A549 (cell line): ENCODE measurements at regions not wholly inside any gene's neighbourhood (a gene's known extent, or its start where the extent isn't known, plus 50 kb on each side); places are given as distances from the start of the nearest gene placed in this dataset.

Experiments
- ATAC-seq, 2 experiments: fragments of 200-7000 bp in 1 of 2; fragments of >200 bp in 1 of 2; cut with Nextera tagmentation in 1 of 2; cut with Tn5 transposase in 1 of 2; 3 replicates each; pipeline versions ENCODE4 v1.8.0 to v1.9.1; 2018 to 2020; ENCODE audit warnings: mild to moderate bottlenecking in 1 of 2, moderate library complexity in 1 of 2
- CTCF ChIA-PET: fragments of 300-600 bp; sonication (Branson Sonifier 250); formaldehyde crosslinking; extraction: SDS; loops from one replicate; lab custom pipeline; 2021; ENCODE audit warnings: antibody characterized with exemption, inconsistent platforms; lab: Yijun Ruan, JAX
- POLR2A ChIA-PET: fragments of 350-600 bp; formaldehyde crosslinking; extraction: SDS; loops from one replicate; lab custom pipeline; 2021; ENCODE audit warnings: antibody characterized with exemption, inconsistent platforms; lab: Yijun Ruan, JAX
- DNase-seq, 2 experiments: peaks; one replicate each; pipeline versions ENCODE4 v3.0.0 to v3.0.0-alpha.2; 2011 to 2016; ENCODE audit warnings: low read depth in 1 of 2, low spot score in 1 of 2
- FAIRE-seq: peaks from 2 replicates; lab custom pipeline; 2011; peaks lifted over from hg19 to GRCh38; lab: Jason Lieb, UNC
- H3K27ac ChIP-seq, 2 experiments: fragments of >200 bp; sonication (Bioruptor Twin); formaldehyde crosslinking; 3 replicates each; pipeline ENCODE4 v1.5.1; 2016 to 2017
- H3K4me1 ChIP-seq: fragments of >200 bp; sonication (Bioruptor Twin); formaldehyde crosslinking; 3 replicates; pipeline ENCODE4 v1.6.1; 2016
- H3K4me2 ChIP-seq: fragments of >200 bp; sonication (Bioruptor Twin); formaldehyde crosslinking; 3 replicates; pipeline ENCODE4 v1.6.1; 2016
- H3K4me3 ChIP-seq: fragments of >200 bp; sonication (Bioruptor Twin); formaldehyde crosslinking; 3 replicates; pipeline ENCODE4 v1.5.1; 2016
- H3K9me3 ChIP-seq: fragments of >200 bp; sonication (Bioruptor Twin); formaldehyde crosslinking; 3 replicates; pipeline ENCODE4 v1.6.1; 2016
- BHLHE40 ChIP-seq: IDR thresholded peaks from 2 replicates; pipeline ENCODE4 v1.6.1; 2012; ENCODE audit warnings: low read depth, low read length, inconsistent platforms
- CBX2 ChIP-seq: fragments of 200-600 bp; sonication (generic); IDR thresholded peaks from 2 replicates; pipeline ENCODE4 v1.6.1; 2016; ENCODE audit warnings: low read depth, mild to moderate bottlenecking, borderline replicate concordance
- CHD2 ChIP-seq: fragments of 150-350 bp; IDR thresholded peaks from 2 replicates; pipeline ENCODE4 v1.6.1; 2014; ENCODE audit warnings: low read length; ENCODE audit not compliant: partially characterized antibody
- CHD4 ChIP-seq: fragments of 200-600 bp; sonication (generic); IDR thresholded peaks from 2 replicates; pipeline ENCODE4 v1.6.1; 2016; ENCODE audit warnings: antibody characterized with exemption, mild to moderate bottlenecking, borderline replicate concordance
- EP300 ChIP-seq, 2 experiments: fragments of >200 bp; sonication (Bioruptor Twin); formaldehyde crosslinking; IDR thresholded peaks; 2 replicates in 1 of 2; 3 replicates in 1 of 2; pipeline ENCODE4 v1.6.1; 2016 to 2017
- FOSL2 ChIP-seq, 2 experiments: fragments of 450-650 bp in 1 of 2; fragments of >200 bp in 1 of 2; sonication (Bioruptor Twin) in 1 of 2; formaldehyde crosslinking; IDR thresholded peaks; 2 replicates each; pipeline versions ENCODE4 v1.5.0 to v1.6.1; 2016 to 2020; ENCODE audit warnings: mild to moderate bottlenecking in 1 of 2, moderate library complexity in 1 of 2
- GATA3 ChIP-seq: IDR thresholded peaks from 2 replicates; pipeline ENCODE4 v1.6.1; 2012; ENCODE audit warnings: borderline replicate concordance
- HEYL ChIP-seq: fragments of 250-450 bp; sonication (Bioruptor Pico); IDR thresholded peaks from 2 replicates; pipeline ENCODE4 v1.8.0; 2021; ENCODE audit warnings: mild to moderate bottlenecking, moderate library complexity
- KDM5A ChIP-seq: fragments of 200-600 bp; sonication (generic); IDR thresholded peaks from 2 replicates; pipeline ENCODE4 v1.6.1; 2016; ENCODE audit warnings: antibody characterized with exemption, mild to moderate bottlenecking
- MAFK ChIP-seq: fragments of 450-650 bp; IDR thresholded peaks from 2 replicates; pipeline ENCODE4 v1.6.1; 2014; ENCODE audit not compliant: partially characterized antibody
- POLR2A ChIP-seq: IDR thresholded peaks from 2 replicates; pipeline ENCODE4 v1.6.1; 2012; ENCODE audit warnings: mild to moderate bottlenecking, low read length
- RARB ChIP-seq: fragments of 250-450 bp; sonication (Bioruptor Pico); IDR thresholded peaks from 2 replicates; pipeline ENCODE4 v1.8.0; 2021; ENCODE audit warnings: mild to moderate bottlenecking, moderate library complexity
- RFX5 ChIP-seq: fragments of 450-650 bp; IDR thresholded peaks from 2 replicates; pipeline ENCODE4 v1.7.1; 2014; ENCODE audit warnings: antibody characterized with exemption, mild to moderate bottlenecking, moderate library complexity
- TP53 ChIP-seq: fragments of 250-450 bp; sonication (Bioruptor Pico); IDR thresholded peaks from 2 replicates; pipeline ENCODE4 v1.5.0; 2021; ENCODE audit warnings: mild to moderate bottlenecking, moderate library complexity
- ZSCAN20 ChIP-seq: fragments of 250-450 bp; sonication (Bioruptor Pico); IDR thresholded peaks from 2 replicates; pipeline ENCODE4 v1.8.0; 2022; ENCODE audit warnings: mild to moderate bottlenecking, moderate library complexity
- WGBS: methylation state at CpG from one replicate; pipeline ENCODE4 v1.1.6; 2017; ENCODE audit errors: missing lambda C conversion rate; 5-methylcytosine and 5-hydroxymethylcytosine counted together
- TF ChIP-seq, protein P1 (sequence below): IDR thresholded peaks from 2 replicates; pipeline ENCODE4 v1.6.1; 2012
- TF ChIP-seq, protein P2 (sequence below): fragments of 250-450 bp; sonication (Bioruptor Pico); IDR thresholded peaks from 2 replicates; pipeline ENCODE4 v1.5.0; 2020; ENCODE audit warnings: low read depth, mild to moderate bottlenecking, moderate library complexity
- TF ChIP-seq, protein P3 (sequence below): fragments of 150-350 bp; IDR thresholded peaks from 2 replicates; pipeline ENCODE4 v1.6.1; 2014; ENCODE audit warnings: low read depth, mild to moderate bottlenecking, low read length
- TF ChIP-seq, protein P4 (sequence below): fragments of 450-650 bp; IDR thresholded peaks from 2 replicates; pipeline ENCODE4 v1.6.1; 2014; ENCODE audit warnings: antibody characterized with exemption
- TF ChIP-seq, protein P5 (sequence below): fragments of >200 bp; sonication (Bioruptor Twin); formaldehyde crosslinking; IDR thresholded peaks from 2 replicates; pipeline ENCODE4 v1.6.1; 2016

DNA sequence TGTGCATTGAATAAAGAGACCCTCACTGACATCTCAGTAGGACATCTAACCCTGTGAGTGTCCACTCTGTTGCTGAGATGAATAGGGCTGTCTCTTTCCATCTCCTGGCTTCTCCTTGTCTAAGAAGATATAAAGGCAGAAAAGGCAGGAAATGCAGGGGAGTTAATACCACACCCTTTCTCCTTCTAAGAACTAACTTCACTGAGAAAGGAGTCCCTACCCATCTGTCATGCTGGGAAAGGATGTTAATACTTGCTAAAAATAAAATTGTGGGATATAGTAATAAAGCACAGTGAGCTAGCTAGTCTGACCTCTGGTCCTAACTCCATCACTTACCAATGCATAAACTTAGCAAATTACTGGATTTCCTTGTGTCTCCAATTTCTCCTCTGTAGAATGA lies 213.9 kb upstream of the FIGN start:
- no peaks in the 10 kb centered on the region for H3K4me1 ChIP-seq
- FAIRE-seq (no peak), ATAC-seq (no peak), DNase-seq (no peak)
- no peak overlapping the region for H3K4me2 ChIP-seq
- H3K4me3 ChIP-seq = no peak overlapping the region
- ChIA-PET CTCF (no interaction called here), POLR2A (no interaction called here)
- TF ChIP-seq CBX2 (no peak), CHD4 (no peak), RFX5 (no peak), EP300 (IDR thresholded peaks at IDR 0.05) (no peak), TP53 (no peak), ZSCAN20 (CRISPR knock-in tag) (no peak), FOSL2 (IDR thresholded peaks at IDR 0.05) (no peak), FOSL2 (CRISPR knock-in tag; IDR thresholded peaks at IDR 0.05) (no peak), BHLHE40 (no peak), HEYL (CRISPR knock-in tag) (no peak)
- TF ChIP-seq, protein P1, sequence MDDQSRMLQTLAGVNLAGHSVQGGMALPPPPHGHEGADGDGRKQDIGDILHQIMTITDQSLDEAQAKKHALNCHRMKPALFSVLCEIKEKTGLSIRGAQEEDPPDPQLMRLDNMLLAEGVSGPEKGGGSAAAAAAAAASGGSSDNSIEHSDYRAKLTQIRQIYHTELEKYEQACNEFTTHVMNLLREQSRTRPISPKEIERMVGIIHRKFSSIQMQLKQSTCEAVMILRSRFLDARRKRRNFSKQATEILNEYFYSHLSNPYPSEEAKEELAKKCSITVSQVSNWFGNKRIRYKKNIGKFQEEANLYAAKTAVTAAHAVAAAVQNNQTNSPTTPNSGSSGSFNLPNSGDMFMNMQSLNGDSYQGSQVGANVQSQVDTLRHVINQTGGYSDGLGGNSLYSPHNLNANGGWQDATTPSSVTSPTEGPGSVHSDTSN = no peak
- TF ChIP-seq, protein P2, sequence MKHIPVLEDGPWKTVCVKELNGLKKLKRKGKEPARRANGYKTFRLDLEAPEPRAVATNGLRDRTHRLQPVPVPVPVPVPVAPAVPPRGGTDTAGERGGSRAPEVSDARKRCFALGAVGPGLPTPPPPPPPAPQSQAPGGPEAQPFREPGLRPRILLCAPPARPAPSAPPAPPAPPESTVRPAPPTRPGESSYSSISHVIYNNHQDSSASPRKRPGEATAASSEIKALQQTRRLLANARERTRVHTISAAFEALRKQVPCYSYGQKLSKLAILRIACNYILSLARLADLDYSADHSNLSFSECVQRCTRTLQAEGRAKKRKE (CRISPR knock-in tag) = no peak
- TF ChIP-seq, protein P3, sequence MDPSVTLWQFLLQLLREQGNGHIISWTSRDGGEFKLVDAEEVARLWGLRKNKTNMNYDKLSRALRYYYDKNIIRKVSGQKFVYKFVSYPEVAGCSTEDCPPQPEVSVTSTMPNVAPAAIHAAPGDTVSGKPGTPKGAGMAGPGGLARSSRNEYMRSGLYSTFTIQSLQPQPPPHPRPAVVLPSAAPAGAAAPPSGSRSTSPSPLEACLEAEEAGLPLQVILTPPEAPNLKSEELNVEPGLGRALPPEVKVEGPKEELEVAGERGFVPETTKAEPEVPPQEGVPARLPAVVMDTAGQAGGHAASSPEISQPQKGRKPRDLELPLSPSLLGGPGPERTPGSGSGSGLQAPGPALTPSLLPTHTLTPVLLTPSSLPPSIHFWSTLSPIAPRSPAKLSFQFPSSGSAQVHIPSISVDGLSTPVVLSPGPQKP = no peak
- TF ChIP-seq, protein P4, sequence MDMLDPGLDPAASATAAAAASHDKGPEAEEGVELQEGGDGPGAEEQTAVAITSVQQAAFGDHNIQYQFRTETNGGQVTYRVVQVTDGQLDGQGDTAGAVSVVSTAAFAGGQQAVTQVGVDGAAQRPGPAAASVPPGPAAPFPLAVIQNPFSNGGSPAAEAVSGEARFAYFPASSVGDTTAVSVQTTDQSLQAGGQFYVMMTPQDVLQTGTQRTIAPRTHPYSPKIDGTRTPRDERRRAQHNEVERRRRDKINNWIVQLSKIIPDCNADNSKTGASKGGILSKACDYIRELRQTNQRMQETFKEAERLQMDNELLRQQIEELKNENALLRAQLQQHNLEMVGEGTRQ = no peak
- peaks cover 5% of the 10 kb centered on the region; the same call in 1 of the 3 replicates for H3K9me3 ChIP-seq
- H3K27ac ChIP-seq = no peak overlapping the region

DNA sequence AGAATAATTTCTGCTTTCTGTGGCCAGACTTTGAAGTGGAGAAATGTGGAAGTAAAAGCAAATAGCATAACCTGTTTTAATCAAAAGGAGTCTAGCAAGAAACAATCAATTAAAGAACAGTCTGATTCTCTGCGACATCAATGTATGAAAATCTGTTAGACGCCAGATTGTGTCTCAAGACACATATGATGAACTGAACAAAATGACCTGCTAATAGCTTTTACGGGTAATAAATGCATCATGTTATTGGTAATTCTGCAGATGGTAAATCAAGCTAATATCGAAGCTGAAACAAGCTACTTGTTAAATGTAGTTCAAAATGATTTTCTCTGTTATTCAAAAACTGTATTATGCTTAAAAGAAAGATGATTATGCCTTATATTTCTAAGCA lies 208.5 kb upstream of the FIGN start:
- no peaks in the 10 kb centered on the region for H3K4me1 ChIP-seq
- ChIA-PET POLR2A (no interaction called here), CTCF (interaction anchor here (0.7 kb wide), 1 partner anchor 643 kb away, joined by 3 read pairs; no protein-coding TSS in a partner anchor)
- FAIRE-seq = no peak
- H3K9me3 ChIP-seq = no peaks in the 10 kb centered on the region
- no peak for TF ChIP-seq POLR2A
- no peak for TF ChIP-seq GATA3
- TF ChIP-seq CBX2 = no peak
- 73% methylated on average over 4 of the region's 4 CpGs for WGBS
- no peak for ATAC-seq
- no peak overlapping the region for H3K4me3 ChIP-seq
- H3K27ac ChIP-seq = no peak overlapping the region
- no peak for DNase-seq
- H3K4me2 ChIP-seq = no peak overlapping the region

DNA sequence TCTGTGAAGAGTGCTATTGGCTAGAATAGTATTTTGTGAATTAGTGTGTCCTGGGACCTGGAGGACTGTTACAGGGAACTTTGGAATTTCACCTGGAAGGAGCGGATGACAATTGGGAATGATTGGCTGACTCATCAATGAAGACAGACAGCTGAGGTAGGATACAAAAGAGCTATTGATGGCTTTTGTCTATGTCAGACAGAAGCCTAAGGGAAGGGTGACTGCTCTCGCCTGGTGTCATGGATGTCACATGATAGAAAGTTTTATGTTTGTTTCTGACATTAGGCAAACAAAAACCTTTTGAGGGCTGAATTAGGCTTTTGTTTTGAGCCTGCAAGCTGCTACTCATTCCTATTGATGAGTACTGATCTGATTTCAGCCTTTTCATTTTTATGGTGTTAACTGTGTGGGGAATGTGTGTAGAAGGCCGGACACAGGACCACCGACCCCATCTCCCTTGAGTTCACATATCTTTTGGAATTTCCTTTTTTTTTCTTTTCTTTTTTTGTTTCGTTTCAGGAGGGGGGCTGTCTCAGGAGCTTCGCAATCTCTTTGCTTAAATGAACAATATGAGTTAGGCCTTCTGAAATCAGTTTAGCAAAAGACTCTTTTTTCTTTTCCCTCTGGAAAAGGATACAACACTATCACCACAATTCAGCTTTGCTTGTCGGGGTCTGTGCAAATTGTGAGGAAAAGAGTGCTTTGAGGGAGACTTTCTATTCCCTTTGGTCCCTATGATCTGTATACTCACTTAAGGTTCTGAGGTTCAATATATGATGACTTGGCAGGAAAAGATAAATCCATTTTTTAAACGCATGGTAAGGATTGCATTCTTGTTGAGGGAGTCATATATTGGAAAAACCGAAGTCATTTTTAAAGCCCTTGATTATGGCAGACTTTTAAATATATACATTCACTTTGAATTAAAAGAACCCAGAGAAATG lies 207.9 kb upstream of the FIGN start:
- WGBS = 62% methylated on average over 9 of the region's 9 CpGs
- H3K9me3 ChIP-seq = no peaks in the 10 kb centered on the region
- TF ChIP-seq CHD2 (no peak), MAFK (peak; percentile 77), KDM5A (no peak), RARB (no peak)
- TF ChIP-seq, protein P5, sequence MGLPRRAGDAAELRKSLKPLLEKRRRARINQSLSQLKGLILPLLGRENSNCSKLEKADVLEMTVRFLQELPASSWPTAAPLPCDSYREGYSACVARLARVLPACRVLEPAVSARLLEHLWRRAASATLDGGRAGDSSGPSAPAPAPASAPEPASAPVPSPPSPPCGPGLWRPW = no peak
- no peak for DNase-seq
- no peaks in the 10 kb centered on the region for H3K4me1 ChIP-seq
- ATAC-seq = no peak
- H3K4me3 ChIP-seq = no peak overlapping the region
- FAIRE-seq = no peak
- CTCF ChIA-PET = interaction anchor here (0.5 to 1.6 kb wide), 3 partner anchors 15 to 643 kb away, joined by 3 to 4 read pairs (median 3); no protein-coding TSS in a partner anchor
- no peak overlapping the region for H3K27ac ChIP-seq
- POLR2A ChIA-PET = no interaction called here
- H3K4me2 ChIP-seq = no peak overlapping the region
